ENCODE measurements at regions not wholly inside any gene's neighbourhood (a gene's known extent, or its start where the extent isn't known, plus 50 kb on each side); places are given as distances from the start of the nearest gene placed in this dataset.

GRCh38 chr18:2083691-2084090 lies 487.6 kb downstream of the METTL4 start:
- H3K4me3 ChIP-seq = no peak overlapping the region
- intact Hi-C loops (cut with DNase I) = no loop called here
- ATAC-seq (no peak), DNase-seq (no peak)
- H3K36me3 ChIP-seq = no peaks in the 10 kb centered on the region
- TF ChIP-seq CTCF (IDR thresholded peaks at IDR 0.05) = no peak
- H3K27me3 ChIP-seq (ENCODE audit: low read depth) = no peaks in the 10 kb centered on the region
- no peaks in the 10 kb centered on the region for H3K4me1 ChIP-seq
- no peak overlapping the region for H3K27ac ChIP-seq
- no peaks in the 10 kb centered on the region for H3K9me3 ChIP-seq

- DNase-seq (no peak), ATAC-seq (no peak)
- Histone ChIP-seq H3K9me3 (no peaks in the 10 kb centered on the region), H3K4me1 (no peaks in the 10 kb centered on the region), H3K4me3 (no peak overlapping the region), H3K27ac (no peak overlapping the region), H3K36me3 (no peaks in the 10 kb centered on the region), H3K27me3 (ENCODE audit: low read depth) (no peaks in the 10 kb centered on the region)
- TF ChIP-seq CTCF (IDR thresholded peaks at IDR 0.05) = no peak
- intact Hi-C loops (cut with DNase I) = no loop called here
Measured at GRCh38 chr18:2086439-2086838, 484.9 kb downstream of the METTL4 start.

GRCh38 chr18:2087877-2088673 lies 483.2 kb downstream of the METTL4 start:
- ATAC-seq = peak; percentile 39 to 46
- H3K27me3 ChIP-seq (ENCODE audit: low read depth) = no peaks in the 10 kb centered on the region
- H3K9me3 ChIP-seq = no peaks in the 10 kb centered on the region
- no peak for DNase-seq
- no peak overlapping the region for H3K4me3 ChIP-seq
- no peaks in the 10 kb centered on the region for H3K4me1 ChIP-seq
- no peaks in the 10 kb centered on the region for H3K36me3 ChIP-seq
- TF ChIP-seq CTCF (IDR thresholded peaks at IDR 0.05) = no peak
- intact Hi-C loops (cut with DNase I) = no loop called here
- H3K27ac ChIP-seq = no peak overlapping the region

- Histone ChIP-seq H3K36me3 (no peaks in the 10 kb centered on the region), H3K4me1 (no peaks in the 10 kb centered on the region), H3K9me3 (no peaks in the 10 kb centered on the region), H3K4me3 (no peak overlapping the region), H3K27me3 (ENCODE audit: low read depth) (no peaks in the 10 kb centered on the region), H3K27ac (no peak overlapping the region)
- TF ChIP-seq CTCF (IDR thresholded peaks at IDR 0.05) = no peak
- DNase-seq = no peak
- ATAC-seq = no peak
- intact Hi-C loops (cut with DNase I) = no loop called here
Measured at GRCh38 chr18:2089396-2089795, 481.9 kb downstream of the METTL4 start.

GRCh38 chr18:2091937-2092336 lies 479.4 kb downstream of the METTL4 start:
- H3K4me1 ChIP-seq = no peaks in the 10 kb centered on the region
- intact Hi-C loops (cut with DNase I) = no loop called here
- no peak for TF ChIP-seq CTCF (IDR thresholded peaks at IDR 0.05)
- no peaks in the 10 kb centered on the region for H3K27me3 ChIP-seq (ENCODE audit: low read depth)
- no peak for DNase-seq
- H3K36me3 ChIP-seq = no peaks in the 10 kb centered on the region
- H3K9me3 ChIP-seq = no peaks in the 10 kb centered on the region
- no peak overlapping the region for H3K4me3 ChIP-seq
- ATAC-seq = no peak
- H3K27ac ChIP-seq = no peak overlapping the region
